GM18507 (cell line): ENCODE measurements at regions not wholly inside any gene's neighbourhood (a gene's known extent, or its start where the extent isn't known, plus 50 kb on each side); places are given as distances from the start of the nearest gene placed in this dataset.
A peak's percentile ranks its signal among the peaks of the same experiment; 100 is the strongest.
"Not testable (repeated sequence)": the region's sequence is repeated elsewhere in the genome, so short reads cannot be mapped to it uniquely, and the experiment has no call there.

Source experiments
- DNase-seq: peaks from one replicate; pipeline ENCODE4 v3.0.0; 2011; ENCODE audit warnings: low read depth; ENCODE audit not compliant: insufficient read length; ENCODE audit errors: extremely low spot score
- FAIRE-seq: peaks from 2 replicates; lab custom pipeline; 2011; peaks lifted over from hg19 to GRCh38; lab: Jason Lieb, UNC

GRCh38 chrX:118211891-118212816 is 95.5 kb upstream of the KLHL13 start:
- DNase-seq: no peak
- FAIRE-seq: peak; percentile 85

- DNase-seq (no peak), FAIRE-seq (peak; percentile 88)
These were observed 96.2 kb upstream of the KLHL13 start for GRCh38 chrX:118212817-118213183.

- FAIRE-seq (no peak), DNase-seq (no peak)
These were observed 98.7 kb upstream of the KLHL13 start for GRCh38 chrX:118215346-118215745.

GRCh38 chrX:118216087-118216486 is 99.5 kb upstream of the KLHL13 start:
- no peak for FAIRE-seq
- DNase-seq: no peak

GRCh38 chrX:118216509-118216908 is 99.9 kb upstream of the KLHL13 start:
- DNase-seq (no peak), FAIRE-seq (no peak)

GRCh38 chrX:118218079-118218478 is 101.5 kb upstream of the KLHL13 start:
- no peak for DNase-seq
- FAIRE-seq: no peak

GRCh38 chrX:118218940-118219339 is 102.3 kb upstream of the KLHL13 start:
- DNase-seq (no peak), FAIRE-seq (no peak)

- FAIRE-seq (no peak), DNase-seq (no peak)
These were observed 103.3 kb upstream of the KLHL13 start for GRCh38 chrX:118219866-118220265.

- FAIRE-seq (no peak), DNase-seq (no peak)
These were observed 103.9 kb upstream of the KLHL13 start for GRCh38 chrX:118220509-118220908.

- FAIRE-seq: peak; percentile 31
- DNase-seq: no peak
These were observed 104.7 kb upstream of the KLHL13 start for GRCh38 chrX:118221270-118221669.

GRCh38 chrX:118221733-118222132 is 105.1 kb upstream of the KLHL13 start:
- DNase-seq: no peak
- FAIRE-seq: no peak

- FAIRE-seq: no peak
- no peak for DNase-seq
These were observed 105.8 kb upstream of the KLHL13 start for GRCh38 chrX:118222421-118222820.

- peak; percentile 79 for FAIRE-seq
- no peak for DNase-seq
These were observed 109.3 kb upstream of the KLHL13 start for GRCh38 chrX:118225711-118226428.

- DNase-seq: no peak
- no peak for FAIRE-seq
These were observed 111.4 kb upstream of the KLHL13 start for GRCh38 chrX:118228041-118228440.

GRCh38 chrX:118228456-118228855 is 111.8 kb upstream of the KLHL13 start:
- FAIRE-seq: no peak
- DNase-seq: no peak

GRCh38 chrX:118231464-118231863 is 114.4 kb upstream of the WDR44 start:
- DNase-seq: no peak
- no peak for FAIRE-seq

GRCh38 chrX:118239178-118239870 is 106.6 kb upstream of the WDR44 start:
- no peak for DNase-seq
- FAIRE-seq: no peak

GRCh38 chrX:118239913-118240698 is 105.8 kb upstream of the WDR44 start:
- DNase-seq (no peak), FAIRE-seq (no peak)

GRCh38 chrX:118246961-118247360 is 98.9 kb upstream of the WDR44 start:
- DNase-seq, FAIRE-seq: not testable (repeated sequence)
